HEK293 (cell line): ENCODE measurements at regions not wholly inside any gene's neighbourhood (a gene's known extent, or its start where the extent isn't known, plus 50 kb on each side); places are given as distances from the start of the nearest gene placed in this dataset.

ENCODE experiments used
- CTCF ChIA-PET: fragments of 350-600 bp; formaldehyde crosslinking; extraction: SDS; loops from one replicate; lab custom pipeline; 2021; ENCODE audit warnings: antibody characterized with exemption; lab: Yijun Ruan, JAX
- POLR2A ChIA-PET: fragments of 300-600 bp; formaldehyde crosslinking; extraction: SDS; loops from one replicate; lab custom pipeline; 2020; ENCODE audit warnings: antibody characterized with exemption, inconsistent platforms; lab: Yijun Ruan, JAX
- H3K27ac ChIP-seq: fragments of 200-500 bp; sonication (Bioruptor generic); 2 replicates; pipeline ENCODE4 v1.5.1; 2014; ENCODE audit warnings: low read depth, low read length, control low read depth, inconsistent platforms; ENCODE audit errors: extremely low read depth
- H3K36me3 ChIP-seq, 2 experiments: fragments of 200-500 bp in 1 of 2; sonication (Bioruptor generic) in 1 of 2; 1 replicate in 1 of 2; 2 replicates in 1 of 2; pipeline ENCODE4 v1.5.1; 2014 to 2017; ENCODE audit warnings: inconsistent platforms in 2 of 2, low read length in 2 of 2; ENCODE audit not compliant: control insufficient read depth in 2 of 2, insufficient read depth in 1 of 2
- H3K4me1 ChIP-seq: fragments of 200-500 bp; sonication (Bioruptor generic); 2 replicates; pipeline ENCODE4 v1.5.1; 2014; ENCODE audit warnings: mild to moderate bottlenecking, low read length, inconsistent platforms; ENCODE audit not compliant: control insufficient read depth, insufficient read depth
- H3K4me3 ChIP-seq: 2 replicates; pipeline ENCODE4 v1.5.1; 2011; ENCODE audit warnings: low read depth, mild to moderate bottlenecking, control low read depth, low read length, moderate library complexity
- H3K9me3 ChIP-seq: fragments of 200-500 bp; sonication (Bioruptor generic); 2 replicates; pipeline ENCODE4 v1.5.1; 2014; ENCODE audit warnings: low read depth, low read length, inconsistent platforms; ENCODE audit not compliant: control insufficient read depth, insufficient read depth
- HOXD13 ChIP-seq: sonication (generic); formaldehyde crosslinking; IDR thresholded peaks from 2 replicates; pipeline ENCODE4 v1.8.0; 2022; ENCODE audit warnings: missing genetic modification reagents, borderline replicate concordance
- OSR2 ChIP-seq: fragments of 450-650 bp; formaldehyde crosslinking; IDR thresholded peaks from 2 replicates; pipeline ENCODE4 v1.5.1; 2016; ENCODE audit warnings: missing biosample characterization, missing genetic modification characterization
- PRDM4 ChIP-seq: fragments of 450-650 bp; formaldehyde crosslinking; IDR thresholded peaks from 2 replicates; pipeline ENCODE4 v1.5.1; 2017; ENCODE audit warnings: missing biosample characterization, missing genetic modification characterization
- REST ChIP-seq: fragments of 450-650 bp; formaldehyde crosslinking; IDR thresholded peaks from 2 replicates; pipeline ENCODE4 v1.5.1; 2016; ENCODE audit warnings: missing biosample characterization, missing genetic modification characterization
- YY1 ChIP-seq: fragments of 450-650 bp; formaldehyde crosslinking; IDR thresholded peaks from 2 replicates; pipeline ENCODE4 v1.5.1; 2018; ENCODE audit warnings: missing biosample characterization, missing genetic modification characterization
- ZBTB11 ChIP-seq: fragments of 450-650 bp; formaldehyde crosslinking; conservative IDR thresholded peaks from 2 replicates; pipeline ENCODE4 v1.5.1; 2016; ENCODE audit warnings: low read depth, missing biosample characterization, missing genetic modification characterization
- ZNF114 ChIP-seq: fragments of 450-650 bp; formaldehyde crosslinking; IDR thresholded peaks from 2 replicates; pipeline ENCODE4 v1.5.0; 2017; ENCODE audit warnings: missing biosample characterization, missing genetic modification characterization
- ZNF202 ChIP-seq: fragments of 450-650 bp; formaldehyde crosslinking; IDR thresholded peaks from 2 replicates; pipeline ENCODE4 v1.5.1; 2016; ENCODE audit warnings: missing biosample characterization, missing genetic modification characterization, borderline replicate concordance
- ZNF335 ChIP-seq: fragments of 450-650 bp; formaldehyde crosslinking; conservative IDR thresholded peaks from 2 replicates; pipeline ENCODE4 v1.5.1; 2016; ENCODE audit warnings: missing biosample characterization, missing genetic modification characterization
- ZNF473 ChIP-seq: fragments of 450-650 bp; formaldehyde crosslinking; IDR thresholded peaks from 2 replicates; pipeline ENCODE4 v1.5.1; 2017; ENCODE audit warnings: missing biosample characterization, missing genetic modification characterization
- ZNF529 ChIP-seq: fragments of 450-650 bp; formaldehyde crosslinking; IDR thresholded peaks from 2 replicates; pipeline ENCODE4 v1.5.1; 2017; ENCODE audit warnings: missing genetic modification characterization, missing biosample characterization; ENCODE audit not compliant: insufficient replicate concordance
- ZNF548 ChIP-seq: fragments of 450-650 bp; formaldehyde crosslinking; IDR thresholded peaks from 2 replicates; pipeline ENCODE4 v1.5.1; 2016; ENCODE audit warnings: missing biosample characterization, missing genetic modification characterization
- ZNF558 ChIP-seq: fragments of 450-650 bp; formaldehyde crosslinking; IDR thresholded peaks from 2 replicates; pipeline ENCODE4 v1.5.1; 2016; ENCODE audit warnings: missing biosample characterization, missing genetic modification characterization
- ZNF560 ChIP-seq: fragments of 450-650 bp; formaldehyde crosslinking; IDR thresholded peaks from 2 replicates; pipeline ENCODE4 v1.5.1; 2017; ENCODE audit warnings: missing biosample characterization, missing genetic modification characterization, borderline replicate concordance
- ZNF585B ChIP-seq: fragments of 450-650 bp; formaldehyde crosslinking; IDR thresholded peaks from 2 replicates; pipeline ENCODE4 v1.5.1; 2016; ENCODE audit warnings: missing biosample characterization, missing genetic modification characterization
- ZNF843 ChIP-seq: fragments of 450-650 bp; formaldehyde crosslinking; IDR thresholded peaks from 2 replicates; pipeline ENCODE4 v1.5.1; 2016; ENCODE audit warnings: missing biosample characterization, missing genetic modification characterization
- ZSCAN18 ChIP-seq: fragments of 450-650 bp; formaldehyde crosslinking; IDR thresholded peaks from 2 replicates; pipeline ENCODE4 v1.5.1; 2016; ENCODE audit warnings: missing biosample characterization, missing genetic modification characterization
- TF ChIP-seq, protein P1 (sequence below): fragments of 450-650 bp; formaldehyde crosslinking; IDR thresholded peaks from 2 replicates; pipeline ENCODE4 v1.5.1; 2016; ENCODE audit warnings: missing biosample characterization, missing genetic modification characterization
- TF ChIP-seq, protein P2 (sequence below): fragments of 450-650 bp; formaldehyde crosslinking; IDR thresholded peaks from 2 replicates; pipeline ENCODE4 v1.5.1; 2016; ENCODE audit warnings: missing biosample characterization, missing genetic modification characterization

DNA sequence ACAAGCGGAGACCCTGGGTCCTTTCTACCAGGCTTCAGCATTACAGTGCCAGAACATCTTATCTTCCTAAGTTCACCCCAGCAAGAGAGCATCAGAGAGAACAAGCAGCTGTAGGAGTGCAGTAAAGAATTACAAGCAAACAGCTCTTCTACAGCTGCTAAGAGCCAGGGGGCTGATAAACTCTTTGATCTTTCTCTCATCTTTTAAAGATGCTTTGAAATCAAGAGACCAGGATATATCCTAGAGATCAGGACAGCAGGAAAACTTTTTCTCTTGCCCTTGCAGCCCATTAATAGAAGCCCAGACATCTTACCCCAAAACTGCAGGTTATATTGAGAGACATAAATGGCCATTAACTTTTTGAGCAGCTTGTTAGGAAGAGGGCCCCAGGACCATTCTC, 198.1 kb downstream of the RSL24D1 start:
- Histone ChIP-seq H3K9me3 (no peaks in the 10 kb centered on the region), H3K4me1 (no peaks in the 10 kb centered on the region), H3K4me3 (no peak overlapping the region), H3K36me3 (no peaks in the 10 kb centered on the region), H3K27ac (no peak overlapping the region)
- TF ChIP-seq ZSCAN18 (tag by site-specific recombination), result no peak
- TF ChIP-seq ZNF585B (tag by site-specific recombination), result no peak
- TF ChIP-seq ZNF560 (tag by site-specific recombination), result no peak
- no peak for TF ChIP-seq ZNF548 (tag by site-specific recombination)
- no peak for TF ChIP-seq ZNF473 (tag by site-specific recombination)
- no peak for TF ChIP-seq OSR2 (tag by site-specific recombination)
- TF ChIP-seq ZNF558 (tag by site-specific recombination), result no peak
- ChIA-PET POLR2A (no interaction called here), CTCF (no interaction called here)

GRCh38 chr15:54990793-54991192, 205.9 kb downstream of the RSL24D1 start:
- Histone ChIP-seq H3K36me3 (no peaks in the 10 kb centered on the region), H3K27ac (no peak overlapping the region), H3K4me3 (no peak overlapping the region), H3K4me1 (no peaks in the 10 kb centered on the region), H3K9me3 (no peaks in the 10 kb centered on the region)
- CTCF ChIA-PET, result interaction anchor here (0.6 kb wide), 1 partner anchor 10 kb away, joined by 3 read pairs; no protein-coding TSS in a partner anchor
- POLR2A ChIA-PET, result no interaction called here
- no peak for TF ChIP-seq PRDM4 (tag by site-specific recombination)
- no peak for TF ChIP-seq ZNF843 (tag by site-specific recombination)
- TF ChIP-seq YY1 (tag by site-specific recombination), result no peak
- no peak for TF ChIP-seq ZNF202 (tag by site-specific recombination)
- TF ChIP-seq ZNF335 (tag by site-specific recombination), result no peak
- no peak for TF ChIP-seq ZNF529 (tag by site-specific recombination)
- TF ChIP-seq ZNF114 (tag by site-specific recombination), result no peak
- TF ChIP-seq, protein P1, sequence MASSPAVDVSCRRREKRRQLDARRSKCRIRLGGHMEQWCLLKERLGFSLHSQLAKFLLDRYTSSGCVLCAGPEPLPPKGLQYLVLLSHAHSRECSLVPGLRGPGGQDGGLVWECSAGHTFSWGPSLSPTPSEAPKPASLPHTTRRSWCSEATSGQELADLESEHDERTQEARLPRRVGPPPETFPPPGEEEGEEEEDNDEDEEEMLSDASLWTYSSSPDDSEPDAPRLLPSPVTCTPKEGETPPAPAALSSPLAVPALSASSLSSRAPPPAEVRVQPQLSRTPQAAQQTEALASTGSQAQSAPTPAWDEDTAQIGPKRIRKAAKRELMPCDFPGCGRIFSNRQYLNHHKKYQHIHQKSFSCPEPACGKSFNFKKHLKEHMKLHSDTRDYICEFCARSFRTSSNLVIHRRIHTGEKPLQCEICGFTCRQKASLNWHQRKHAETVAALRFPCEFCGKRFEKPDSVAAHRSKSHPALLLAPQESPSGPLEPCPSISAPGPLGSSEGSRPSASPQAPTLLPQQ, result no peak
- TF ChIP-seq, protein P2, sequence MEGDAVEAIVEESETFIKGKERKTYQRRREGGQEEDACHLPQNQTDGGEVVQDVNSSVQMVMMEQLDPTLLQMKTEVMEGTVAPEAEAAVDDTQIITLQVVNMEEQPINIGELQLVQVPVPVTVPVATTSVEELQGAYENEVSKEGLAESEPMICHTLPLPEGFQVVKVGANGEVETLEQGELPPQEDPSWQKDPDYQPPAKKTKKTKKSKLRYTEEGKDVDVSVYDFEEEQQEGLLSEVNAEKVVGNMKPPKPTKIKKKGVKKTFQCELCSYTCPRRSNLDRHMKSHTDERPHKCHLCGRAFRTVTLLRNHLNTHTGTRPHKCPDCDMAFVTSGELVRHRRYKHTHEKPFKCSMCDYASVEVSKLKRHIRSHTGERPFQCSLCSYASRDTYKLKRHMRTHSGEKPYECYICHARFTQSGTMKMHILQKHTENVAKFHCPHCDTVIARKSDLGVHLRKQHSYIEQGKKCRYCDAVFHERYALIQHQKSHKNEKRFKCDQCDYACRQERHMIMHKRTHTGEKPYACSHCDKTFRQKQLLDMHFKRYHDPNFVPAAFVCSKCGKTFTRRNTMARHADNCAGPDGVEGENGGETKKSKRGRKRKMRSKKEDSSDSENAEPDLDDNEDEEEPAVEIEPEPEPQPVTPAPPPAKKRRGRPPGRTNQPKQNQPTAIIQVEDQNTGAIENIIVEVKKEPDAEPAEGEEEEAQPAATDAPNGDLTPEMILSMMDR (tag by site-specific recombination), result no peak
- no peak for TF ChIP-seq ZBTB11 (tag by site-specific recombination)
- no peak for TF ChIP-seq HOXD13 (CRISPR knock-in tag)
- no peak for TF ChIP-seq REST (tag by site-specific recombination)
